Mesodermal cell (in vitro differentiated cells): ENCODE measurements at regions not wholly inside any gene's neighbourhood (a gene's known extent, or its start where the extent isn't known, plus 50 kb on each side); places are given as distances from the start of the nearest gene placed in this dataset.

Experiments used
- H3K27ac ChIP-seq: 2 replicates; pipeline ENCODE4 v1.7.0; 2013; ENCODE audit warnings: mild to moderate bottlenecking, low read depth, low read length, moderate library complexity; ENCODE audit not compliant: severe bottlenecking
- H3K36me3 ChIP-seq: 2 replicates; pipeline ENCODE4 v1.7.1; 2013; ENCODE audit warnings: mild to moderate bottlenecking, low read length, moderate library complexity; ENCODE audit not compliant: control insufficient read depth, insufficient read depth
- H3K4me1 ChIP-seq: one replicate; pipeline ENCODE4 v1.7.1; 2013; ENCODE audit warnings: mild to moderate bottlenecking, low read length; ENCODE audit not compliant: insufficient read depth, control insufficient read depth, poor library complexity, severe bottlenecking
- H3K4me3 ChIP-seq: 2 replicates; pipeline ENCODE4 v1.7.0; 2013; ENCODE audit warnings: low read length, control low read depth, mild to moderate bottlenecking; ENCODE audit not compliant: insufficient read depth, poor library complexity, severe bottlenecking; ENCODE audit errors: extremely low read depth
- H3K9me3 ChIP-seq: 2 replicates; pipeline ENCODE4 v1.7.1; 2013; ENCODE audit warnings: mild to moderate bottlenecking, low read length, moderate library complexity; ENCODE audit not compliant: control insufficient read depth
- WGBS, 2 experiments: methylation state at CpG; one replicate each; pipeline ENCODE4 v1.1.5; 2013; ENCODE audit warnings: missing lambda C conversion rate in 2 of 2; ENCODE audit not compliant: insufficient coverage in 2 of 2; 5-methylcytosine and 5-hydroxymethylcytosine counted together

- Histone ChIP-seq H3K9me3 (no peaks in the 10 kb centered on the region), H3K4me3 (no peak overlapping the region)
- 92 to 100% methylated on average over 2 of the region's 2 CpGs for WGBS, 2 experiments
Observed at GRCh38 chr15:91534235-91534634, 319.3 kb upstream of the SLCO3A1 start.

GRCh38 chr15:91534976-91535375 lies 318.5 kb upstream of the SLCO3A1 start:
- Histone ChIP-seq H3K36me3 (no peaks in the 10 kb centered on the region), H3K4me3 (no peak overlapping the region), H3K27ac (no peak overlapping the region), H3K4me1 (no peaks in the 10 kb centered on the region), H3K9me3 (no peaks in the 10 kb centered on the region)
- no CpG with 5 or more reads among the region's 2 CpGs for WGBS, 2 experiments

More at GRCh38 chr15:91534235-91534634, 319.3 kb upstream of the SLCO3A1 start:
- Histone ChIP-seq H3K27ac (no peak overlapping the region), H3K4me1 (no peaks in the 10 kb centered on the region), H3K36me3 (no peaks in the 10 kb centered on the region)

- H3K36me3 ChIP-seq = no peaks in the 10 kb centered on the region
- H3K4me3 ChIP-seq = no peak overlapping the region
- WGBS, 2 experiments = 85 to 91% methylated on average over 2 to 3 of the region's 4 CpGs
- no peaks in the 10 kb centered on the region for H3K4me1 ChIP-seq
- H3K9me3 ChIP-seq = no peaks in the 10 kb centered on the region
- H3K27ac ChIP-seq = no peak overlapping the region
Observed at GRCh38 chr15:91535856-91536500, 317.5 kb upstream of the SLCO3A1 start.

- Histone ChIP-seq H3K36me3 (no peaks in the 10 kb centered on the region), H3K4me1 (no peaks in the 10 kb centered on the region), H3K9me3 (no peaks in the 10 kb centered on the region), H3K27ac (no peak overlapping the region), H3K4me3 (no peak overlapping the region)
- WGBS, 2 experiments = 87 to 100% methylated on average over 2 to 3 of the region's 5 CpGs
Observed at GRCh38 chr15:91537856-91538255, 315.7 kb upstream of the SLCO3A1 start.

- Histone ChIP-seq H3K4me3 (no peak overlapping the region), H3K36me3 (no peaks in the 10 kb centered on the region), H3K27ac (no peak overlapping the region), H3K9me3 (no peaks in the 10 kb centered on the region), H3K4me1 (no peaks in the 10 kb centered on the region)
- 100% methylated on average over 1 of the region's 2 CpGs; no CpG with 5 or more reads in 1 of the 2 experiments for WGBS, 2 experiments
Observed at GRCh38 chr15:91538782-91539181, 314.7 kb upstream of the SLCO3A1 start.

GRCh38 chr15:91541286-91541685 lies 312.2 kb upstream of the SLCO3A1 start:
- no peaks in the 10 kb centered on the region for H3K36me3 ChIP-seq
- no peak overlapping the region for H3K27ac ChIP-seq
- H3K9me3 ChIP-seq = no peaks in the 10 kb centered on the region
- WGBS, 2 experiments = 100% methylated on average over 1 of the region's 1 CpG; no CpG with 5 or more reads in 1 of the 2 experiments
- H3K4me1 ChIP-seq = no peaks in the 10 kb centered on the region
- H3K4me3 ChIP-seq = no peak overlapping the region

- 94 to 100% methylated on average over 2 of the region's 3 CpGs for WGBS, 2 experiments
- H3K4me3 ChIP-seq = no peak overlapping the region
- H3K27ac ChIP-seq = no peak overlapping the region
- H3K9me3 ChIP-seq = no peaks in the 10 kb centered on the region
- H3K36me3 ChIP-seq = no peaks in the 10 kb centered on the region
- H3K4me1 ChIP-seq = no peaks in the 10 kb centered on the region
Observed at GRCh38 chr15:91542226-91542625, 311.3 kb upstream of the SLCO3A1 start.

- no peak overlapping the region for H3K27ac ChIP-seq
- H3K9me3 ChIP-seq = no peaks in the 10 kb centered on the region
- 85 to 100% methylated on average over 1 to 2 of the region's 3 CpGs for WGBS, 2 experiments
- no peaks in the 10 kb centered on the region for H3K4me1 ChIP-seq
- no peaks in the 10 kb centered on the region for H3K36me3 ChIP-seq
- no peak overlapping the region for H3K4me3 ChIP-seq
Observed at GRCh38 chr15:91547356-91547755, 306.2 kb upstream of the SLCO3A1 start.

- Histone ChIP-seq H3K36me3 (no peaks in the 10 kb centered on the region), H3K4me1 (no peaks in the 10 kb centered on the region), H3K27ac (no peak overlapping the region), H3K9me3 (no peaks in the 10 kb centered on the region), H3K4me3 (no peak overlapping the region)
- WGBS, 2 experiments = 71 to 100% methylated on average over 1 of the region's 4 CpGs
Observed at GRCh38 chr15:91548549-91548948, 305.0 kb upstream of the SLCO3A1 start.

- Histone ChIP-seq H3K4me3 (no peak overlapping the region), H3K36me3 (no peaks in the 10 kb centered on the region), H3K27ac (no peak overlapping the region), H3K9me3 (no peaks in the 10 kb centered on the region), H3K4me1 (no peaks in the 10 kb centered on the region)
- no CpG with 5 or more reads among the region's 1 CpG for WGBS, 2 experiments
Observed at GRCh38 chr15:91549581-91549980, 303.9 kb upstream of the SLCO3A1 start.

GRCh38 chr15:91552555-91552954 lies 301.0 kb upstream of the SLCO3A1 start:
- no peak overlapping the region for H3K4me3 ChIP-seq
- 81 to 87% methylated on average over 3 to 4 of the region's 5 CpGs for WGBS, 2 experiments
- no peaks in the 10 kb centered on the region for H3K36me3 ChIP-seq
- no peaks in the 10 kb centered on the region for H3K9me3 ChIP-seq
- H3K27ac ChIP-seq = no peak overlapping the region
- peaks cover 3% of the 10 kb centered on the region for H3K4me1 ChIP-seq
